ENCODE measurements at regions not wholly inside any gene's neighbourhood (a gene's known extent, or its start where the extent isn't known, plus 50 kb on each side); places are given as distances from the start of the nearest gene placed in this dataset.

DNA sequence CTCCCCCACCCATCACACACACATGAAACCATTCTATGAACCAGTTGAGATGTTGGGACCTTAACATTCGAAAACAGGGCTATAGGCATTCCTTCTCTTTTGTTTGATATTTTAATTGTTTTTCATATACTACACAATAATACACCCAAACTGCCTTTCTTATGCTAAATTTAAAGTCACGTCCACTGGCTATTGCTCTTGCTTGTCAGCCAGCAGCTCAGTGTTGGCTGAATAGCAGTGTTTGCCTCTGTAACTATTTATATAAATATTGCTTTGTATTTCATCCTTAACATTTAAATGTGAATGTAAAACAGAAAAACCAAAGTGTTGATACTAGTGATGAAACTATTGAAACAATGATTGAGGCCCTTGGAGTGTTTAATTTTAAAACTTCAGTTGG lies 234.4 kb upstream of the KCNK2 start:
- Histone ChIP-seq H3K27me3 (ENCODE audit: insufficient read depth, poor library complexity, severe bottlenecking) (no peaks in the 10 kb centered on the region), H3K4me3 (replicated peaks; ENCODE audit: insufficient read depth, low read length) (no peak overlapping the region), H3K27ac (replicated peaks) (no peak overlapping the region)
- DNase-seq (ENCODE audit: low read depth in 1 of 2, low spot score in 1 of 2) = no peak
- TF ChIP-seq, protein P1, sequence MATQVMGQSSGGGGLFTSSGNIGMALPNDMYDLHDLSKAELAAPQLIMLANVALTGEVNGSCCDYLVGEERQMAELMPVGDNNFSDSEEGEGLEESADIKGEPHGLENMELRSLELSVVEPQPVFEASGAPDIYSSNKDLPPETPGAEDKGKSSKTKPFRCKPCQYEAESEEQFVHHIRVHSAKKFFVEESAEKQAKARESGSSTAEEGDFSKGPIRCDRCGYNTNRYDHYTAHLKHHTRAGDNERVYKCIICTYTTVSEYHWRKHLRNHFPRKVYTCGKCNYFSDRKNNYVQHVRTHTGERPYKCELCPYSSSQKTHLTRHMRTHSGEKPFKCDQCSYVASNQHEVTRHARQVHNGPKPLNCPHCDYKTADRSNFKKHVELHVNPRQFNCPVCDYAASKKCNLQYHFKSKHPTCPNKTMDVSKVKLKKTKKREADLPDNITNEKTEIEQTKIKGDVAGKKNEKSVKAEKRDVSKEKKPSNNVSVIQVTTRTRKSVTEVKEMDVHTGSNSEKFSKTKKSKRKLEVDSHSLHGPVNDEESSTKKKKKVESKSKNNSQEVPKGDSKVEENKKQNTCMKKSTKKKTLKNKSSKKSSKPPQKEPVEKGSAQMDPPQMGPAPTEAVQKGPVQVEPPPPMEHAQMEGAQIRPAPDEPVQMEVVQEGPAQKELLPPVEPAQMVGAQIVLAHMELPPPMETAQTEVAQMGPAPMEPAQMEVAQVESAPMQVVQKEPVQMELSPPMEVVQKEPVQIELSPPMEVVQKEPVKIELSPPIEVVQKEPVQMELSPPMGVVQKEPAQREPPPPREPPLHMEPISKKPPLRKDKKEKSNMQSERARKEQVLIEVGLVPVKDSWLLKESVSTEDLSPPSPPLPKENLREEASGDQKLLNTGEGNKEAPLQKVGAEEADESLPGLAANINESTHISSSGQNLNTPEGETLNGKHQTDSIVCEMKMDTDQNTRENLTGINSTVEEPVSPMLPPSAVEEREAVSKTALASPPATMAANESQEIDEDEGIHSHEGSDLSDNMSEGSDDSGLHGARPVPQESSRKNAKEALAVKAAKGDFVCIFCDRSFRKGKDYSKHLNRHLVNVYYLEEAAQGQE (IDR thresholded peaks at IDR 0.05; ENCODE audit: insufficient replicate concordance, low read depth) = no peak
- TF ChIP-seq, protein P2, sequence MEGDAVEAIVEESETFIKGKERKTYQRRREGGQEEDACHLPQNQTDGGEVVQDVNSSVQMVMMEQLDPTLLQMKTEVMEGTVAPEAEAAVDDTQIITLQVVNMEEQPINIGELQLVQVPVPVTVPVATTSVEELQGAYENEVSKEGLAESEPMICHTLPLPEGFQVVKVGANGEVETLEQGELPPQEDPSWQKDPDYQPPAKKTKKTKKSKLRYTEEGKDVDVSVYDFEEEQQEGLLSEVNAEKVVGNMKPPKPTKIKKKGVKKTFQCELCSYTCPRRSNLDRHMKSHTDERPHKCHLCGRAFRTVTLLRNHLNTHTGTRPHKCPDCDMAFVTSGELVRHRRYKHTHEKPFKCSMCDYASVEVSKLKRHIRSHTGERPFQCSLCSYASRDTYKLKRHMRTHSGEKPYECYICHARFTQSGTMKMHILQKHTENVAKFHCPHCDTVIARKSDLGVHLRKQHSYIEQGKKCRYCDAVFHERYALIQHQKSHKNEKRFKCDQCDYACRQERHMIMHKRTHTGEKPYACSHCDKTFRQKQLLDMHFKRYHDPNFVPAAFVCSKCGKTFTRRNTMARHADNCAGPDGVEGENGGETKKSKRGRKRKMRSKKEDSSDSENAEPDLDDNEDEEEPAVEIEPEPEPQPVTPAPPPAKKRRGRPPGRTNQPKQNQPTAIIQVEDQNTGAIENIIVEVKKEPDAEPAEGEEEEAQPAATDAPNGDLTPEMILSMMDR (IDR thresholded peaks at IDR 0.05; ENCODE audit: insufficient read depth, low read length) = no peak
- TF ChIP-seq GABPA (IDR thresholded peaks at IDR 0.05; ENCODE audit: low read depth) (no peak), POLR2AphosphoS5 (IDR thresholded peaks at IDR 0.05; ENCODE audit: low read depth) (no peak), SPI1 (IDR thresholded peaks at IDR 0.05; ENCODE audit: borderline replicate concordance, low read depth) (no peak)

DNA sequence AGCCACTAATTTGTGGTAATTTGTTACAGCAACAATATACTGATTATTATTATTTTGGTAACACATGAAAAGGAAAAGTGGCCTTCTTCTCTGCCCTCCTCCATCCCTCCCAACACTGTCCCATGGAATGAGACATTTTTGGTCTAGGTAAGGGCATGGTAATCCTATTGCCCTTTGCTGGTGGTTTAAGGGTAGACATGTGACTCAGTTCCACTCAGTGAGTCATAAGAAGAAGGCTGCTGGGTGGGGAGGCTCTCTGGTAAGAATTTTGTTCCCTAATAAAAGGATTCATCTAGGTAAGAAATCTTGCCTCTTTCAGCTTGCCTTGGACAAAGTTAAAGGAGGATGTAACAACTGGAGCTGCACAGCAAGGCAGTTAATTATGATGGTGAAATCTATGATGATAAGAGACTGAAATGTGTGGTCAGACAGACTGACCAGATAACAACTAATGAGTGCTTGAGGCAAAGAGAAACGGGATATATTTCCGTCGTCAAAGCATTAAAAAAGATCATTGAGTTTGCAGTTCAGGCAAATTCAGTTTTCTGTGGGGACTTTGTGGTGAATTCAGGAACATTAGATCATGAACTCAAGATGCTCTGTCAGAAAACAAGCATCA lies 232.0 kb upstream of the KCNK2 start:
- Histone ChIP-seq H3K27ac (replicated peaks) (no peak overlapping the region), H3K27me3 (ENCODE audit: insufficient read depth, poor library complexity, severe bottlenecking) (no peaks in the 10 kb centered on the region), H3K4me3 (replicated peaks; ENCODE audit: insufficient read depth, low read length) (no peak overlapping the region)
- DNase-seq (ENCODE audit: low read depth in 1 of 2, low spot score in 1 of 2) = no peak
- TF ChIP-seq POLR2AphosphoS5 (IDR thresholded peaks at IDR 0.05; ENCODE audit: low read depth) (no peak), SPI1 (IDR thresholded peaks at IDR 0.05; ENCODE audit: borderline replicate concordance, low read depth) (no peak), GABPA (IDR thresholded peaks at IDR 0.05; ENCODE audit: low read depth) (no peak)
- TF ChIP-seq, protein P2 (IDR thresholded peaks at IDR 0.05; ENCODE audit: insufficient read depth, low read length) = no peak
- TF ChIP-seq, protein P1 (IDR thresholded peaks at IDR 0.05; ENCODE audit: insufficient replicate concordance, low read depth) = no peak

DNA sequence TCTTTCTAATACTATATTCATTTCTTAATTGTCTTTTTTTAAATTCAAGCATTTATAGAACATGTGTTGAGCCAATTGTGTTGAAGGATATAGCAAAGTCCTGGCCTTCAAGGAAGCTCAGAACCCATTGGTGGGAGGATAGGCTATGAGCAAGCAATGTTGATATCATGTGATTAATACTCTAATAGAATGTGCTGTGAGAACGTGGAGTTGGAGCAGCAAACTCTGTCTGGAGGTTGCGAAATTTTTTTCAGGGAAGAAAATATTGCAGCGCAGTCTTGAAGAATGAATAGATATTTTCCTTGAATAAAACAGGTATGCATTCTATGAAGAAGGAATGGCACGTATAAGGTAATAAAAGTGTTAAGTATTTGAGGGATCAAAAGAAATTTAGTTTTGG lies 229.2 kb upstream of the KCNK2 start:
- no peak overlapping the region for H3K27ac ChIP-seq (replicated peaks)
- H3K27me3 ChIP-seq (ENCODE audit: insufficient read depth, poor library complexity, severe bottlenecking) = no peaks in the 10 kb centered on the region
- TF ChIP-seq, protein P1 (IDR thresholded peaks at IDR 0.05; ENCODE audit: insufficient replicate concordance, low read depth) = no peak
- TF ChIP-seq, protein P2 (IDR thresholded peaks at IDR 0.05; ENCODE audit: insufficient read depth, low read length) = no peak
- no peak for TF ChIP-seq POLR2AphosphoS5 (IDR thresholded peaks at IDR 0.05; ENCODE audit: low read depth)
- DNase-seq (ENCODE audit: low read depth in 1 of 2, low spot score in 1 of 2) = no peak
- no peak overlapping the region for H3K4me3 ChIP-seq (replicated peaks; ENCODE audit: insufficient read depth, low read length)

Data from HL-60 (cell line).